Ishikawa (cell line): ENCODE measurements at regions not wholly inside any gene's neighbourhood (a gene's known extent, or its start where the extent isn't known, plus 50 kb on each side); places are given as distances from the start of the nearest gene placed in this dataset.

Experiments used
- CREB1 ChIP-seq: IDR thresholded peaks from 2 replicates; pipeline ENCODE4 v1.6.1; 2012; ENCODE audit warnings: low read depth
- EGR1 ChIP-seq: IDR thresholded peaks from 2 replicates; pipeline ENCODE4 v1.6.1; 2012
- EP300 ChIP-seq: IDR thresholded peaks from 2 replicates; pipeline ENCODE4 v1.6.1; 2012; ENCODE audit warnings: borderline replicate concordance
- FOXM1 ChIP-seq: IDR thresholded peaks from 2 replicates; pipeline ENCODE4 v1.6.1; 2012; ENCODE audit warnings: low read depth, borderline replicate concordance
- RAD21 ChIP-seq: IDR thresholded peaks from 2 replicates; pipeline ENCODE4 v1.6.1; 2012; ENCODE audit warnings: low read depth
- TAF1 ChIP-seq: IDR thresholded peaks from 2 replicates; pipeline ENCODE4 v1.6.1; 2012; ENCODE audit warnings: low read depth, mild to moderate bottlenecking
- TCF12 ChIP-seq: IDR thresholded peaks from 2 replicates; pipeline ENCODE4 v1.6.1; 2012; ENCODE audit warnings: low read depth
- TEAD4 ChIP-seq: IDR thresholded peaks from 2 replicates; pipeline ENCODE4 v1.6.1; 2012
- YY1 ChIP-seq: IDR thresholded peaks from 2 replicates; pipeline ENCODE4 v1.6.1; 2012; ENCODE audit warnings: low read depth

- no peak for TF ChIP-seq EP300
- TF ChIP-seq YY1 = no peak
- TF ChIP-seq TAF1 = no peak
- TF ChIP-seq TEAD4 = no peak
- no peak for TF ChIP-seq RAD21
- no peak for TF ChIP-seq FOXM1
- no peak for TF ChIP-seq EGR1
- TF ChIP-seq TCF12 = no peak
- TF ChIP-seq CREB1 = no peak
Measured at GRCh38 chr18:22826726-22827125, 106.4 kb upstream of the RBBP8 start.
